Keratinocyte (primary cell): ENCODE measurements at regions not wholly inside any gene's neighbourhood (a gene's known extent, or its start where the extent isn't known, plus 50 kb on each side); places are given as distances from the start of the nearest gene placed in this dataset.
"Not testable (repeated sequence)": the region's sequence is repeated elsewhere in the genome, so short reads cannot be mapped to it uniquely, and the experiment has no call there.

Experiments used
- DNase-seq: peaks from one replicate; pipeline ENCODE4 v3.0.0-alpha.2; 2011; ENCODE audit warnings: low read depth, missing footprints, low spot score
- FAIRE-seq: peaks from 2 replicates; lab custom pipeline; 2011; peaks lifted over from hg19 to GRCh38; lab: Jason Lieb, UNC
- H2AFZ ChIP-seq: 2 replicates; pipeline ENCODE4 v1.6.0; 2012; ENCODE audit warnings: low read length, control low read depth, inconsistent platforms; ENCODE audit not compliant: control insufficient read depth
- H3K27ac ChIP-seq: 2 replicates; pipeline ENCODE4 v1.5.1; 2011; ENCODE audit warnings: low read length; ENCODE audit not compliant: control insufficient read depth, insufficient read depth
- H3K27me3 ChIP-seq: 3 replicates; pipeline ENCODE4 v1.6.0; 2011; ENCODE audit warnings: low read length; ENCODE audit not compliant: control insufficient read depth, insufficient read depth; ENCODE audit errors: extremely low read depth
- H3K36me3 ChIP-seq, 2 experiments: 2 replicates in 1 of 2; 3 replicates in 1 of 2; pipeline ENCODE4 v1.5.1; 2011; ENCODE audit warnings: low read length in 2 of 2, mild to moderate bottlenecking in 1 of 2; ENCODE audit not compliant: control insufficient read depth in 2 of 2, insufficient read depth in 2 of 2; ENCODE audit errors: extremely low read depth in 1 of 2
- H3K4me1 ChIP-seq: 3 replicates; pipeline ENCODE4 v1.5.1; 2011; ENCODE audit warnings: low read length; ENCODE audit not compliant: control insufficient read depth, insufficient read depth; ENCODE audit errors: extremely low read depth
- H3K4me2 ChIP-seq: 3 replicates; pipeline ENCODE4 v1.6.0; 2011; ENCODE audit warnings: low read depth, low read length; ENCODE audit not compliant: control insufficient read depth, insufficient read depth; ENCODE audit errors: extremely low read depth
- H3K4me3 ChIP-seq, 3 experiments: fragments of 200-600 bp in 1 of 3; sonication (generic) in 1 of 3; 2 replicates in 2 of 3; 3 replicates in 1 of 3; pipeline ENCODE4 v1.5.1; 2011 to 2016; ENCODE audit warnings: low read length in 3 of 3, mild to moderate bottlenecking in 3 of 3, control low read depth in 2 of 3, inconsistent platforms in 1 of 3, low read depth in 1 of 3, mixed read lengths in 1 of 3, mixed run types in 1 of 3, moderate library complexity in 1 of 3; ENCODE audit not compliant: control insufficient read depth in 2 of 3, insufficient read depth in 2 of 3; ENCODE audit errors: extremely low read depth in 1 of 3
- H3K79me2 ChIP-seq: 2 replicates; pipeline ENCODE4 v1.6.0; 2012; ENCODE audit warnings: low read length; ENCODE audit not compliant: control insufficient read depth, insufficient read depth
- H3K9ac ChIP-seq: 3 replicates; pipeline ENCODE4 v1.6.0; 2011; ENCODE audit warnings: low read length; ENCODE audit not compliant: control insufficient read depth, insufficient read depth; ENCODE audit errors: extremely low read depth
- H3K9me1 ChIP-seq: 3 replicates; pipeline ENCODE4 v1.6.0; 2011; ENCODE audit warnings: low read length; ENCODE audit not compliant: control insufficient read depth, insufficient read depth; ENCODE audit errors: extremely low read depth
- H3K9me3 ChIP-seq: 2 replicates; pipeline ENCODE4 v1.5.1; 2012; ENCODE audit warnings: low read depth, low read length; ENCODE audit not compliant: control insufficient read depth
- H4K20me1 ChIP-seq: 3 replicates; pipeline ENCODE4 v1.6.0; 2011; ENCODE audit warnings: low read length; ENCODE audit not compliant: control insufficient read depth, insufficient read depth; ENCODE audit errors: extremely low read depth
- CTCF ChIP-seq, 3 experiments: IDR thresholded peaks in 1 of 3; conservative IDR thresholded peaks in 1 of 3; optimal IDR thresholded peaks in 1 of 3; 2 replicates in 2 of 3; 3 replicates in 1 of 3; pipeline versions ENCODE3 to v1.5.1; 2011; ENCODE audit warnings: low read length in 3 of 3, mild to moderate bottlenecking in 3 of 3, moderate library complexity in 2 of 3, control low read depth in 1 of 3, inconsistent platforms in 1 of 3; ENCODE audit not compliant: insufficient read depth in 2 of 3; ENCODE audit errors: extremely low read depth in 1 of 3
- EZH2 ChIP-seq: IDR thresholded peaks from one replicate; pipeline ENCODE4 v1.6.1; 2012; ENCODE audit warnings: inconsistent platforms, mild to moderate bottlenecking, low read length, moderate library complexity
- dilution Hi-C: fragments of 300-500 bp; cut with MboI; formaldehyde crosslinking; loops from one replicate; pipeline ENCODE4 v1.7.0; 2020; ENCODE audit warnings: low sequenced_read_pairs; ENCODE audit not compliant: extremely low pct_ligation_motif_present

GRCh38 chr2:114128725-114129124 is 238.8 kb downstream of the ACTR3 start:
- dilution Hi-C loops = no loop called here
- H3K4me3 ChIP-seq = no peak overlapping the region
- no peak for FAIRE-seq
- no peak overlapping the region for H3K27ac ChIP-seq
- no peaks in the 10 kb centered on the region for H4K20me1 ChIP-seq
- no peak for DNase-seq
- H3K79me2 ChIP-seq = no peaks in the 10 kb centered on the region
- no peak overlapping the region for H3K9ac ChIP-seq
- no peaks in the 10 kb centered on the region for H3K27me3 ChIP-seq
- H3K9me3 ChIP-seq = no peaks in the 10 kb centered on the region
- no peaks in the 10 kb centered on the region for H3K36me3 ChIP-seq
- no peak overlapping the region for H2AFZ ChIP-seq
- H3K4me1 ChIP-seq = no peaks in the 10 kb centered on the region
- no peak for TF ChIP-seq EZH2
- no peak for TF ChIP-seq CTCF (optimal IDR thresholded peaks at IDR 0.05 in 1 of 3, IDR thresholded peaks at IDR 0.05 in 1 of 3, conservative IDR thresholded peaks at IDR 0.05 in 1 of 3; ENCODE audit: extremely low read depth in 1 of 3, insufficient read depth in 2 of 3, low read length in 3 of 3)
- H3K4me2 ChIP-seq = no peak overlapping the region
- H3K9me1 ChIP-seq = no peaks in the 10 kb centered on the region

GRCh38 chr2:114132050-114132449 is 242.2 kb downstream of the ACTR3 start:
- H3K27me3 ChIP-seq, H3K36me3 ChIP-seq, dilution Hi-C loops, H3K4me1 ChIP-seq, H4K20me1 ChIP-seq, DNase-seq, H3K27ac ChIP-seq, H3K4me3 ChIP-seq, FAIRE-seq, H3K9me3 ChIP-seq, H3K9ac ChIP-seq, H2AFZ ChIP-seq, H3K79me2 ChIP-seq, H3K4me2 ChIP-seq, H3K9me1 ChIP-seq: not testable (repeated sequence)

GRCh38 chr2:114134146-114134545 is 244.3 kb downstream of the ACTR3 start:
- Histone ChIP-seq H3K9me3 (no peaks in the 10 kb centered on the region), H4K20me1 (no peaks in the 10 kb centered on the region), H3K79me2 (no peaks in the 10 kb centered on the region), H3K27me3 (no peaks in the 10 kb centered on the region), H2AFZ (no peak overlapping the region), H3K4me1 (no peaks in the 10 kb centered on the region), H3K36me3 (no peaks in the 10 kb centered on the region), H3K27ac (no peak overlapping the region), H3K9me1 (no peaks in the 10 kb centered on the region), H3K4me2 (no peak overlapping the region), H3K9ac (no peak overlapping the region), H3K4me3 (no peak overlapping the region)
- DNase-seq = no peak
- dilution Hi-C loops = no loop called here
- TF ChIP-seq EZH2 = no peak
- no peak for TF ChIP-seq CTCF (optimal IDR thresholded peaks at IDR 0.05 in 1 of 3, IDR thresholded peaks at IDR 0.05 in 1 of 3, conservative IDR thresholded peaks at IDR 0.05 in 1 of 3; ENCODE audit: extremely low read depth in 1 of 3, insufficient read depth in 2 of 3, low read length in 3 of 3)
- no peak for FAIRE-seq
